GM19452 (cell line): ENCODE measurements at regions not wholly inside any gene's neighbourhood (a gene's known extent, or its start where the extent isn't known, plus 50 kb on each side); places are given as distances from the start of the nearest gene placed in this dataset.

Experiments
- ATAC-seq: cut with Tn5 transposase; IDR thresholded peaks from one replicate; pipeline ENCODE4 v1.9.1; 2021; ENCODE audit not compliant: unreplicated experiment

- ATAC-seq, result no peak
These were observed 157.4 kb downstream of the TRIM27 start for GRCh38 chr6:28766426-28766825.

GRCh38 chr6:28767133-28767532, 156.7 kb downstream of the TRIM27 start:
- no peak for ATAC-seq

DNA sequence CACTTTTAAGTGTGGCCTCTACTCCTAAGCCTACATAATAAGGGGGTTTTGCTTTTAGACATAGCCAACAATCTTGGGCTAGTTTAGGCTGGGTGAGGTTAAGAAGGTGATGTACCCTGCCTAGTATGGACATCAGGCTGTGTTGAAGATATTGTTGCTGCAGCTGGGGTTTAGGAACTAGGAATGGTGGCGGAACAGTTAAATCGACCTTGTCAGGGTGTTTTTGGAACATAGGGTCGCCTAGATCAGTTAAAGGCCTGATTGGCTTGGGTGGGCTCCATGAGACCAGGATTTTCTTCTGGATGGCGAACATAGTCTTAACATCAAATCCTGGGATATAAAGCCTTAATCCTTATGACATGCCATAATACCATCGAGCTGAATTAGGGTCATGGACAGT, 156.1 kb downstream of the TRIM27 start:
- no peak for ATAC-seq

- ATAC-seq, result no peak
These were observed 155.4 kb downstream of the TRIM27 start for GRCh38 chr6:28768187-28768913.

DNA sequence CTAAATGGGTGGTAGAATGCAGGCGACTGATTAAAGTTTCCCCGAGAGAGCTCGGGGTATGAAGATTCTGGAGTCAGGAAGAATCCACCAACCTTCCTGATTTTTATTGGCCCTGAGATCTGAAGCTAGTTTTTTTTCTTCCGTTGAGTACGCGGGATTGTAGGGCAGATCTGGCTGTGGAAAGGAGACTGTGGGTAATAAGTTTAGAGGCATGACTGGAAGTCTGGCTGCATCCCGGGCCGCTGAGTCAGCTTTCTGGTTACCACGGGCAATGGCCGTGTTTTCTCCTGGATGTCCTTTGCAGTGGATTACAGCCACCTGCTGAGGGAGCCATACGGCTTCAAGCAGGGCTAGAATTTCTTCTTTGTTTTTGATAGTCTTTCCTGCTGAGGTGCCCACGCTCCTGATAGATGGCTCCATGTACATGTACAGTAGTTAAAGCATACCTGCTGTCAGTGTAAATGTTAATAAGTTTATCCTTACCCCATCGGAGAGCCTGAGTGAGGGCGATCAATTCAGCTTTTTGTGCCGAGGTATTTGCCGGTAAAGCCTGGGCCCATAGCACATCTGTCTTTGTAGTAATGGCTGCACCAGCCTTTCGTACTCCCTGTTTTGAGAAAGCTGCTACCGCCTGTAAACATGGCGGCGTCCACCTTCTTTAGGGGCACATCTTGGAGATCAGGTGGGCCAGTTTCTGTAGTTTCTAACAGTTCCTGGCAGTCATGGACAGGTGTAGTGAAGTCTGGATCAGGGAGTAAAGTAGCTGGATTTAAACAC, 154.0 kb downstream of the TRIM27 start:
- no peak for ATAC-seq

DNA sequence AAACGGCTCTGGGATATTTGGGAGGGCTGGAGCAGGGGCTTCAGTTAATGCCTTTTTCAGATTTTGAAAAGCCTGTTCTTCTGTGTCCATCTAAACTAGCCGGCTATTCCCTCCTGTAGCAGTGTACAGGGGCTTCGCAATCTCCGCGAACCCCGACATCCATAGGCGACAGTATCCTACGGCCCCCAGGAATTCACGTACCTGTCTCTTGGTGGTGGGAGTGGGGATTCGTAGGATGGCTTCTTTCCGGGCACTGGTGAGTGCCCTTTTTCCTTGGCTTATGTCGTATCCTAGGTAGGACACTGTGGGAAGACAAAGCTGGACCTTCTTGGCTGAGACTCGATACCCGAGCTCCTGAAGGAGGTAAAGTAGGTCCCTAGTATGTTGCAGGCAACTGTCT, 153.1 kb downstream of the TRIM27 start:
- no peak for ATAC-seq

- ATAC-seq, result no peak
These were observed 152.2 kb downstream of the TRIM27 start for GRCh38 chr6:28771401-28772267.

GRCh38 chr6:28772480-28773381, 151.1 kb downstream of the TRIM27 start:
- ATAC-seq, result no peak

DNA sequence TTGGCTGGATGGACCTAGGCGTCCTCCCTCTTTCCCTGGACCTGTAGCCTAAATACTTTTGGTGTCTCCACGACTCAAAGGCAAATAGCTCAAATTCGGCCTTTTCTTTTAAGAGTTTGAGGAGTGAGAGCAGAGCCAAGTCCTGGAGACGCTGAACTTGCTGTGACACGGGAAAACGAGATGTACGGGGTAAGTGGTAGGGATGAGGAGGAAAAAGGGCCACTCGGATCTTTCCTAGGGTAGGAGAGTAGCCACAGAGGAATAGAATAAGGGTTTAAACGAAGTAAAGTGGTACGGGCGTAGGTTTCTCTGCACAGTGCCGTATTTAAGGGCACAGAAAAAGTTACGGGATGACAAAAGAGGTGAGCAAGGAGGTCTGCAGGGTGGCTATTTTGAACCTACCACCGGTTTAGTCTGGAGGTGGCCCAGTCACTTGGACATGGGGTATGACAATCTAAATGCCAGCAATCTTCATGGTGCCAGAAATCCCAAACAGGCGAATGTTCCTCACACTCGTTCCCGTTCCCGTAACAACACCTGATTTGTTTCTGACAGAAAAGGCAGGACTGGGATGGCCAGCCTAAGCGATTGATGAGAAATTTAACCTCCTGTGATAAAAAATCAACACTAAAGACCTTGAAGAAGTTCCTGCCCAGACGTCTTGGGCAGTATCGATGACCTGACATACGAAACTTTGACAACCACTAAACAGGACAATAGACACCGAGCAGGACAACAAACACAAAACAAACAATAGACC, 149.3 kb downstream of the TRIM27 start:
- ATAC-seq, result no peak

- ATAC-seq, result no peak
These were observed 148.8 kb downstream of the TRIM27 start for GRCh38 chr6:28775052-28775376.

- ATAC-seq, result no peak
These were observed 148.2 kb downstream of the TRIM27 start for GRCh38 chr6:28775405-28776129.

- no peak for ATAC-seq
These were observed 147.3 kb downstream of the TRIM27 start for GRCh38 chr6:28776269-28777146.

DNA sequence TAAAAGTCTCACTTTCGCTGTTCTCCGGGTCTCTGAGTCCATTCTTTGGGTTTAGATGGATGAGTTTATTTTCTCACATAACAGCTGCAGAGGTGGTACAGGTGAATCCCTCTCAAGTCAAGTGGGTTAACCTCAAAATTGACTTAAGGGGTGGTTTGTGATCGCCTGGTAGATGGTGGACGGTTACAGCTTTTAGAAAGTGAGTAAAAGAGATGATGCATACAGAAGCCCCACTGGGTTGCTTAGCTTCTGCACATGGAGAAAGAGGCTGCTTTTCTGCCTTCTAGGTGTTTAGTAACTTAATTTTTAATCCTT, 146.7 kb downstream of the TRIM27 start:
- no peak for ATAC-seq

GRCh38 chr6:28782113-28782673, 141.6 kb downstream of the TRIM27 start:
- no peak for ATAC-seq

DNA sequence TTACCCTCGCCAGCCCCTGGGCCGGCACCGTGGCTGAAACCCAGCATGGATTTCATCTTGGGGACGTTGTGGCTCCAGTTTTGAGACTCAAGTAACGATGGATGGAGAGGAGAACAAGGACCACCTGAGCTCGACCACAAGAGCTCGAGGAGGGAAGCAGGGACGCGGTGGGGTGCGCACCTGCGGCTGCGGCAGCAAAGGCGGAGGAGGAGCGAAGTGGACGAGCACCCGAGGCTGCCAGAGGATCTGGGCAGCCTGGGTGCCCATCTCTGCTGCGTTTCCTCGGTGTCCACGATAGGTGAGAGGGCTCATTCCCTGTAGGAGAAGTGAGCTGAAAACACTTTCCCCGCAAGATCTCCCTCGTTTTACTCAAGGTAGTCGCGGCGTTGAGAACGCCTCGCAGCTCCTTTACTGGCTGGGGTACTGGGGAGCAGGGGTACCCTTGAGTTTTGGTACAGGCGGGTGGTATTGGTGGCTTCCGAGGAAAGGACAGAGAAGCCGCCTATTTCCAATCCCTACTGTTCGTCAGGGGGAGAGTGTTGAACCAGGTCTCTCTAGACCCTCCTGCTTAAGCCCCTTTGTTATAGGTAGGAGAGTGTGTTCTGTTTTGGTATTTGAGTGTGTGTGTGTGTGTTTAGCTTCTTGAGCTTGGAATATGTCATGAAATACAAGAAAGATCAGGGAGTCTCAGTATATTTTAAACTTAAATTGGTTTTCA, 137.7 kb downstream of the TRIM27 start:
- ATAC-seq, result no peak

DNA sequence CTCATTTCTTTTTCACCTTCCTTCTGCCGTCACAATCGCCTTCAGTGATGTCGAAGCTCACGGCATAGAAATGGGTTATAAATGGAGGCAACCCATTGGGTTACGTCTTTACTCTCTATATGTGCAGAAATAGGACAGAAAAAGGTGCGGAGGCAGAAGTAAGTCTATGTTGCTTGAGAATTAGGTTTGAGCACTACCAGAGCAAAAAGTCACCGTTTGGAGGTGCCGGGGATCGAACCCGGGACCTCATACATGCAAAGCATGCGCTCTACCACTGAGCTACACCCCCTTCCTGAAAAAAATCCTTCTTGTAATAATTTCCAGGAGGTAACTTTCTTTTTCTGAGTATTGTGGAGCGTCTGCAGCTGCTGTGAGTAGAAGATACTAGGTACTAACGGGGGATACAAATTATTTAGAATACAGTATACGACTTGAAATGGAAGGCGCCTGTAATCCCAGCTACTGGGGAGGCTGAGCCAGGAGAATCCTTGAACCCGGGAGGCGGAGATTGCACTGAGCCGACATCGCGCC, 134.2 kb downstream of the TRIM27 start:
- no peak for ATAC-seq

DNA sequence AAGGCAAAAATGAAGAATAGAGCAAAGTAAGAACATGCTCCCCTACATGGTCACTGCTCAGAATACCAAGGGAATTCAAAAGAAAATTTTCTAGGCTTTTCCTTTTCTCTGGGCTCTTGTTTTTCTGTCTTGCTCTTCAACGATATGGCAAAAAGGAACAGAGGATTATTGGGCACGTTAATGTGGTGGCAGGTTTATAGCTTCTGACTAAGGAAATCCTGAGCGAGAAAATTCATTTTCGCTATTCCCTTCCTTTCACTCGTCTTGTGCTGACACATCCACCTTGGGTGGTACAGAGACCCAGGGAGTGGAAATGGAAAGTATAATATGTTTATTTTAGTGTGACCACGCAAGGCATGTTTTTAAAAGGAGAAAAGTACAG, 132.8 kb downstream of the TRIM27 start:
- no peak for ATAC-seq
